ENCODE measurements at regions not wholly inside any gene's neighbourhood (a gene's known extent, or its start where the extent isn't known, plus 50 kb on each side); places are given as distances from the start of the nearest gene placed in this dataset.

DNA sequence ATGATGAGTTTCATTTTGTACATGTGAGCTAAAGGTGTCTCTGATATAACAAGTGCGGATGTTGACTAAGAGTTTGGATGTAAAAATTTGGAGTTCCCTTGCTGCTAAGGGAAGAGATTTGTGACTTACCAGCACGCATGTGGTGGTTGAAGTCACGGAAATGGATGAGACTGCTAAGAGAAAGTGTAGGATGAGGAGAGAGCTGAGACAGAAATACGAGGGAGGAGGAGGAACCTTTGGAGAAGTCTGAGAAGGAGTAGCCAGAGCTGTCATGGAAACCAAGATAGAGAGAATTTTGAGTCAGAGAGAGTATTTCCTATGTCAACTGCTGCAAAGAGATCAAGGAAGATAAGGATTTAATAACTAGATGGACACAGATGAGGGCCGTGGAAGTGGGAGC is 106.5 kb upstream of the COL24A1 start:
- TF ChIP-seq POLR2A (IDR thresholded peaks at IDR 0.05) (no peak), EP300 (IDR thresholded peaks at IDR 0.05) (no peak), CTCF (IDR thresholded peaks at IDR 0.05) (no peak), POLR2AphosphoS5 (IDR thresholded peaks at IDR 0.05) (no peak)
- 83 to 92% methylated on average over 2 to 5 of the region's 5 CpGs for WGBS, 2 donors (ENCODE audit: low coverage in 1 of 2)
- H3K27ac ChIP-seq: no peak overlapping the region
- no peaks in the 10 kb centered on the region for H3K27me3 ChIP-seq
- H3K36me3 ChIP-seq: no peaks in the 10 kb centered on the region
- no peak for ATAC-seq
- no peak overlapping the region for H3K4me3 ChIP-seq
- H3K4me1 ChIP-seq: no peaks in the 10 kb centered on the region
- no peaks in the 10 kb centered on the region for H3K9me3 ChIP-seq

GRCh38 chr1:86260476-86260875 is 103.9 kb upstream of the COL24A1 start:
- H3K4me3 ChIP-seq: no peak overlapping the region
- no peaks in the 10 kb centered on the region for H3K36me3 ChIP-seq
- no peaks in the 10 kb centered on the region for H3K9me3 ChIP-seq
- no peak for TF ChIP-seq POLR2A (IDR thresholded peaks at IDR 0.05)
- no peak for TF ChIP-seq EP300 (IDR thresholded peaks at IDR 0.05)
- no peaks in the 10 kb centered on the region for H3K4me1 ChIP-seq
- ATAC-seq: no peak
- no peak overlapping the region for H3K27ac ChIP-seq
- H3K27me3 ChIP-seq: no peaks in the 10 kb centered on the region

DNA sequence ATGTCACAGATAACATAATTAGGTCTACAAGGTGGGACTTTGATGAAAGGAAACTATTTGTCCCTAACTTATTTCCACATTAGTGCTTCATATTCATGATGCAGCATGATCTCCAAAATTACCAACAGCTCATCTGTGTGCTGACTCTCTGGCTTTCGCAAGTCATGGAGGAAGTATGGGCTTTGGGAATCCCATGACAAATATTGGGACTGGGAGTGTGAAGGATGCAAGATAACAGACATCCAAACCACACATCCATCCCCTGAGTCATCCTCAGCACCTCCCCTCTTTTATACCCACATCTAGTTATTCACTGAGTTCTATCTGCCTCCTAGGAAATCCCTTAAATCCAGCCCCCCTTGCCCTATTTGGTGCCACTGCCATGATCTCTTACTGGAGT is 102.8 kb upstream of the COL24A1 start:
- ATAC-seq: no peak
- Histone ChIP-seq H3K9me3 (no peaks in the 10 kb centered on the region), H3K4me1 (no peaks in the 10 kb centered on the region), H3K27ac (no peak overlapping the region), H3K4me3 (no peak overlapping the region), H3K36me3 (no peaks in the 10 kb centered on the region), H3K27me3 (no peaks in the 10 kb centered on the region)
- TF ChIP-seq POLR2AphosphoS5 (IDR thresholded peaks at IDR 0.05): no peak
- no peak for TF ChIP-seq CTCF (IDR thresholded peaks at IDR 0.05)
- TF ChIP-seq POLR2A (IDR thresholded peaks at IDR 0.05): no peak
- no peak for TF ChIP-seq EP300 (IDR thresholded peaks at IDR 0.05)
- WGBS, 2 donors (ENCODE audit: low coverage in 1 of 2): 100% methylated on average over 1 of the region's 1 CpG; no CpG with 5 or more reads in 1 of the 2 donors

DNA sequence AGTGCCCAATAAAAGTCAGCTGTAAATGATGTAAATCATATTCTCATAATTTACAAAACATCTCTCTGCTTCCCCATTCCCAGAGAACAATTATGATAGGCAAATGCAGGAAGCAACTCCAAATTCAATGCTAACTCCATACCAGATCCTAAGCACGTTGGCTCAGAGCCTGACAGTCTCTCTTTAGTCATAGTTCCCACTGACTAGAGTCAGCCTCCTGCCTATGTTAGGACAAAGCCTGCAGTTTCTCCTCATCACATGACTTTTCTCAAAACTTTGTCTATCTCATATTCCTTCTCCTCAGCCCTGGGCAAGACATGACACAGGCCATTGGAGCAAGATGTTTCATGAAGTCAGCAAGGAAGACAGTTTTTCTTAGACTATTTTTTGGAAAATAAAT is 101.5 kb upstream of the COL24A1 start:
- H3K4me1 ChIP-seq: no peaks in the 10 kb centered on the region
- no peak overlapping the region for H3K4me3 ChIP-seq
- no peak for ATAC-seq
- 20 to 25% methylated on average over 1 of the region's 1 CpG for WGBS, 2 donors (ENCODE audit: low coverage in 1 of 2)
- no peak for TF ChIP-seq EP300 (IDR thresholded peaks at IDR 0.05)
- TF ChIP-seq CTCF (IDR thresholded peaks at IDR 0.05): no peak
- no peak for TF ChIP-seq POLR2AphosphoS5 (IDR thresholded peaks at IDR 0.05)
- TF ChIP-seq POLR2A (IDR thresholded peaks at IDR 0.05): no peak
- H3K27ac ChIP-seq: no peak overlapping the region
- no peaks in the 10 kb centered on the region for H3K27me3 ChIP-seq
- H3K36me3 ChIP-seq: no peaks in the 10 kb centered on the region
- H3K9me3 ChIP-seq: no peaks in the 10 kb centered on the region

- Histone ChIP-seq H3K27ac (no peak overlapping the region), H3K4me1 (no peaks in the 10 kb centered on the region), H3K4me3 (no peak overlapping the region), H3K27me3 (no peaks in the 10 kb centered on the region), H3K36me3 (no peaks in the 10 kb centered on the region), H3K9me3 (no peaks in the 10 kb centered on the region)
- no peak for ATAC-seq
- WGBS, 2 donors (ENCODE audit: low coverage in 1 of 2): 82 to 92% methylated on average over 5 to 6 of the region's 6 CpGs
- no peak for TF ChIP-seq POLR2AphosphoS5 (IDR thresholded peaks at IDR 0.05)
- no peak for TF ChIP-seq CTCF (IDR thresholded peaks at IDR 0.05)
- TF ChIP-seq POLR2A (IDR thresholded peaks at IDR 0.05): no peak
- no peak for TF ChIP-seq EP300 (IDR thresholded peaks at IDR 0.05)
Measured at GRCh38 chr1:86247597-86248279, 91.2 kb upstream of the COL24A1 start.
